HG03571 (cell line): ENCODE measurements at regions not wholly inside any gene's neighbourhood (a gene's known extent, or its start where the extent isn't known, plus 50 kb on each side); places are given as distances from the start of the nearest gene placed in this dataset.
"Not testable (repeated sequence)": the region's sequence is repeated elsewhere in the genome, so short reads cannot be mapped to it uniquely, and the experiment has no call there.

Experiments used
- ATAC-seq: cut with Tn5 transposase; IDR thresholded peaks from one replicate; pipeline ENCODE4 v1.9.1; 2021; ENCODE audit not compliant: unreplicated experiment

DNA sequence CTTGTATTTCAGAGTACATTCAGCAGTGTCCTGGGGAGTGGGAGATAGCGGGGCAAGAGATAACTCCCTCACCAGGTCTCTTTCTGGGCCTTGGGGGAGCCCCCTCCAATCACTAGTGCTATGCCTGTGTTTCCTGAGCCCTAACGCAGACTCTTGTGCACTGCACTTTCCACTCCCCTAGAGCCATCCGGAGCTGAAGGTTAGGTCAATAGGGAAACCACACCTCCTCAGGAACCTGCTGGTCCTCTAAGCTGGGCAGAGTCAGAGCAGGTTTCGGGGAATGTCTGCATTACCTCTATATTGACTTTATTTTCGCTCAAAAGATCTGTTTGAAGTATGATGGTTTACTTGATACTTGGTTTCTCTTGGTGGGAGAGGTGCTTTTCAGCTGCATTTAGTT lies 617.0 kb upstream of the ROBO1 start:
- ATAC-seq: no peak

- no peak for ATAC-seq
Observed at GRCh38 chr3:80374423-80374822, 606.6 kb upstream of the ROBO1 start.

DNA sequence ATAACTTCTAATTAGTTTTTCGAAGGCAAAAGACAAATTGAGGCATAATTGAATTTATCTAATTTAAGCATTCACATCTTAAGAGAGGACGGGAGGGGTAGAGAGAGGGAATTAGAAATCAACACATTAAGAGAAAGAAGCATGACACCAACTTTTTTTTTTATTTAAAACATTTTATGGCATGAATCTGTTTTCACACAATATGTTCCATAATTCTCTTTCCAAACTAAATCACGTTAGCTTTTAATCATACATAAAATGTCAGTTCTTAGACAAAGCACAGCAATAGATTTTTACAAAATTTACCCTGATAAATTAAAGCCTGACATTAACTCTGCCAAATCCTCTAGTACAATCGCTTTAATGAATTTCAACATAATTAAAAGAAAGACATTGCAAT lies 600.8 kb upstream of the ROBO1 start:
- ATAC-seq: no peak

DNA sequence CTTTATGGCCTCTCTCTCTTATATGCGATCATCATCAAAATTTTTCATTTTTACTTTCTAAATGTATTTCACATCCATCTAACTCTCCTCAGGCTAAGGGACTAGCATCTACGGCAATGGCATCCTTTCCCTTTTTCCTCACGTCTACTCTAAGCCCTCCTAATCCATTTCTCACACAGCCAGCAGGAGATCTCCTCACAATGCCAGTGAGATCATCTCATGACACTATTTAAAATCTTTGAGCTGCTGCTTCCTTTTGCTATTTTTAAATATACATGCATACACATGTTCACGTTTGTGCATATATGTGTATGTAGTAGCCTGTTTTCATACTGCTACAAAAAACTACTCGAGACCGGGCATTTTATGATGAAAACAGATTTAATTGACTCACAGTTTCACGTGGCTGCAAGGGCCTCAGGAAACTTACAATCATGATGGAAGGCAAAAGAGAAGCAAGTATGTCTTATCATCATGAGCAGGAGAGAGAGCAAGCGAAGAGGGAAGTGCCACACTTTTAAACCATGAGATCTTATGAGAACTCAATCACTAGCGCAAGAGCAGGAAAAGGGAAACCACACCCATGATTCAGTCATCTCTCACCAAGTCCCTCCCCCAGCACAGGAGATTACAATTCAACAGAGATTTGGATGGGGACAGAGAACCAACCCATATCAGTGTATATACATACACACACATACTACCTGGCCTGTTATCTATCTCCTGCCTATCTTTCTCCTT lies 599.2 kb upstream of the ROBO1 start:
- ATAC-seq: no peak

DNA sequence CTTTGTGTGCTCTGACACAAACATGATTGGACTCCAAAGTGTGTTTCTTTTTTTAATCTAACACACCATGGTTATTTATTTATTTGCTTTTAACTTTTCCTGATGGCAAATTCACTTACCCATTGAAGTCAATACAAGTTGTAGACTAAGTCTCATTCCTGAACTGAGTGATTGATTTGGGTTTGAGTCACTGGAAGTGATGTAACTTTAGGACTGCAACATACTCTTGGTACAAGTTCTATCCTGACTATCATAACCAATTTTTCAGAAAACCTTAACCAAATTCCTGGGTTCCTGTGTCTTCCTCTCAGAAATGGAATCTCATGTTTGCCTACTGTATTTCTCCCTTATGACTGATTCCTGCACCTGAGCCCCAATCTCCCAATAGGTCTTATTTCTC lies 590.0 kb upstream of the ROBO1 start:
- ATAC-seq: no peak

- ATAC-seq: no peak
Observed at GRCh38 chr3:80355144-80355543, 587.3 kb upstream of the ROBO1 start.

DNA sequence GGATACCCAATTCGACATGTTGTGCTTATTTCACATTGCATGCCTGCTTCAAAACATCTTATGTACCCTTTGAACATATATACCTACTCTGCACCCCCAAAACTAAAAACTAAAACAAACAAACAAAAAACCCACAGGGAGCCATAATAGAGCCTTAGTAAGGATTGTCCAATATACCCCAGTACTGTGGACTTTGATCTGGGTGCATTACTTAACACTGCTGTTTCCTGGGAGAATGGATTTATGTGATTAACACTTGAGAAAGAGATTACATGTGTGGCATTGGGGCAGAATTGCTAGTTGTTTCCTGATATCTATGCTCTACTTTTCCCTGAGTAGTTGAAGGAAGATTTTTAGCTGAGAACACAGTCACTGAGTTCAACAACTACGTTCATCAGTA lies 583.4 kb upstream of the ROBO1 start:
- ATAC-seq: no peak

DNA sequence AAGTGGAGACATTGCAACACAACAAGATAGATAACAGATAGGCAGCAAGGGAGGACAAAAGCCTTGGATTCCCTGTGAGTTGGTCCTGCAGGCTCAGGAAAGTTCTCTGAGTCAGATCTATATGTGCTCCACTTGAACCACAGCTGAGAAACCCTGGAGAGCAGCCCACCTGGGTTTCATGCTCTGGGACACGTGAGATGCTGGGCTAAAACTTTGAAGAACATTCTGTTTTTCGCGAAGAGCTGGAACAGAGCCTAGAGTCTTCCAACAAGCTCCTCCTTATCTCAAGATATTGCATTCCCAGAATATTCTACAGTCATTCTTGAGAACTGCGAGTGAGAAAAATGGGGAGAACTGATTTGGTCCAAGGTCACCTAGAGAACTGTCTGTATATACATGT lies 583.0 kb upstream of the ROBO1 start:
- no peak for ATAC-seq

DNA sequence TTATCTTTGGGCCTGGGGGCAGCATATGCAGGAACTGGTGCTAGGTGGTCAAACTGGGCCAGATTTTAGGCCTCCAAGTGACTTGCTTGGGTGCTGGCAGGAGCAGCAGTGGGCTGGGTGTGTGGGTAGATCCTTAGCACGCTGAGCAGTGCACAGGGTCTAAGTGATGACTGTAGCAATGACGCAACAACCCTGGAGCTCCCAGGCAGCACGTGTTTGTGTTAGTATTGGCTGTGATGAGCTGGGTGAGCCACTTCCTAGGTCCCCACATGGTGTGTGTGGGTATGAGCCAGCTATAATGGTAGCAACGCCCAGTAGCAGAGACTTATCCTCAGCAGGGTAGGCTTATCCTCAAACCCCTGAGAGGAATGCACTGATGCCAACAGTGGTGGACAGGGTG lies 570.6 kb upstream of the ROBO1 start:
- no peak for ATAC-seq

DNA sequence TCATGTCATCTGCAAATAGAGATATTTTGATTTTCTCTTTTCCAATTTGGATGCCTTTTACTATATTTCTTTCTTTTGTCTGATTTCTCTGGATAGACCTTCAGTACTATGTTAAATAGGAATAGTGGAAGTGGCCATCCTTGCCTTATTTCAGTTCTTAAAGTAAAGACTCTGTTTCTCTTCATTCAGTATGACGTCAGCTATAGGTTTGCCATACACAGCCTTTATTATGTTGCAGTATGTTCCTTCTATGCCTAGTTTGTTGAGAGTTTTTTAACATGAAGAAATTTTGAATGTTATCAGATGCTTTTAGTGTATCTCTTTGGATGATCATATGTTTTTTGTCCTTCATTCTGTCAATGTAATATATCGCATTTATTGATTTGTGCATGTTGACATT lies 566.7 kb upstream of the ROBO1 start:
- no peak for ATAC-seq

GRCh38 chr3:80331494-80332170 lies 563.8 kb upstream of the ROBO1 start:
- ATAC-seq: no peak

DNA sequence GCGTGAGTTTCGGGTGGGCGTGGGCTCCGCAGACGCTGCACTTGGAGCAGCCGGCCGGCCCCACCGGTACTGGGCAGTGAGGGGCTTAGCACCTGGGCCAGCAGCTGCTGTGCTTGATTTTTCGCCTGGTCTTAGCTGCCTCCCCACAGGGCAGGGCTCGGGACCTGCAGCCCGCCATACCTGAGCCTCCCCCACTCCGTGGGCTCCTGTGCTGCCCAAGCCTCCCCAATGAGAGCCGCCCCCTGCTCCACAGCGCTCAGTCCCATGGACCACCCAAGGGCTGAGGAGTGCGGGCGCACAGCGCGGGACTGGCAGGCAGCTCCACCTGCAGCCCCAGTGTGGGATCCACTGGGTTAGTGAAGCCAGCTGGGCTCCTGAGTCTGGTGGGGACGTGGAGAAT lies 546.7 kb upstream of the ROBO1 start:
- ATAC-seq: not testable (repeated sequence)

DNA sequence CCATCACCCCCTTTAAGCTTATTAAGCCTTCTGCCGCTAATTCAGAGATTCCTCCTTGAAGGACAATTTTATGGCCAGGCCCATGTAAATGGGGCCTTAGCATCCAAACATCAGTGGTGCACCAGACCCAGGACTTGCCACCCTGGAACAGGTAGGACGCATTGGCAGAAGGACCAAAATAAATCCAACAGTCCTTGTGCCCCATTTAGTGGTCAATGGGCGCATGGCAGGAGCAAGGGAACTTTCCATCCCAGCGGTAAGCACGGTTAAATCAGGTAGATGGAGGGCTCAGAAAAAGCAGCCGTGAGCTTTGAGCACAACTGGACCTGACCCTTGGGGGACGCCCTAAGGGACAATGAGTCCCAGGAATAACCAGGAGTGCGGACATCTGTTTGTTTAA lies 540.8 kb upstream of the ROBO1 start:
- ATAC-seq: no peak

DNA sequence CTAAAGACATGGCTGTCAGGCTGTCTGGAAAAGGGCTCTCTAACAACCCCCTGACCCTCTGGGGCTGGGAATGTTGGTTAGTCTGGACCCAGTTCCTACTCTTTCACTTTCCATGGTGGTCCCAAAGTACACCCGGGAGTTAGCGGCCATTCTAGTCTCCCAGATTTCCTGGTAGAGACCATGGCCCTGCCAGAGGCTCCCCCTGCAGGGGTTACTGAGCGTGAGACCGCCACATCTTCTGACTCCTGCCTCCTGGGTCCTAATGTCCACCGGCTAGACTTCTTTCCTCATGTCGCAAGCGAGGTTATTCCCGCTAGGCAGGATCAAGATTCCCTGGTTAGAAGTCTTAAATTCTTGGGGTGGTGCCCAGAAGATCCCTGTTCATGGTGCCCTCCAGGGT lies 540.0 kb upstream of the ROBO1 start:
- ATAC-seq: no peak

DNA sequence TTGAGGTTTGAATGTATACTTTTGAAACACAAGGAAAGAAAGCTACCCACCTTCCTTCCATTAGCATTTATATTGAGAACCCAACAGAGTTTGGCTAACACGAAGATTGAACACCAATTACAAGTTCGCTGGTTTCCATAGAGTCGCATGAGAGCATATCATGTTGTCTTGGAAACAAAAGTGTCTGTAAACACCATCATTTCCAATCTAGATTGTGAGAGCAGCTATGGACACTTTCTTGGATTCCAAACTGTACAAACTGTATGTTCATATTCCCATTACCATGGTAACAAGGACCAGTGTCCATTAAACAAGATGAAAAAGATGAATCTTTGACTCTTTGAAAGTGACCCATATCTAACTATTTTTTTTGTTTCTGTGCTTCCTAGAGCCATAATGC lies 529.9 kb upstream of the ROBO1 start:
- no peak for ATAC-seq

DNA sequence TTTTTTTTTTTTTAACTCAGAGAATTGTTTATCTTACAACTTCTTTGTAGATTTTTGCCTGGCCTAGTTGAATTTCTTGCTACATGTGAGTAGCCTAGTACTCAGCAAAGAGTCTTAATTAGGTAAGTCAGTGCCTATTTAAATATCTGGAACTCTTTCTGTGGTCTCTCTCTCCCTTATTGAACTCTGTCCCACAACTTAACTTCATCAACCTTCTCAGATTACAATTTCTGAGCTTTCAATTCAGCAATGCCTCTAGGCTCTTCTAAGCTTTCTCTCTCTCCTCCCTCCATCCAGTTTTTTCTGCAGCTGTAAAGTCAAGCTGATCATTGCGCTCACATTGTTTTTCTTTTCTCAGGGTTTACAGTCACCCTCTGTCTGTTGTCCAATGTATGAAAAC lies 517.6 kb upstream of the ROBO1 start:
- no peak for ATAC-seq

GRCh38 chr3:80283783-80284182 lies 516.0 kb upstream of the ROBO1 start:
- no peak for ATAC-seq

GRCh38 chr3:80278056-80278455 lies 510.3 kb upstream of the ROBO1 start:
- ATAC-seq: no peak

GRCh38 chr3:80275120-80275519 lies 507.3 kb upstream of the ROBO1 start:
- no peak for ATAC-seq

DNA sequence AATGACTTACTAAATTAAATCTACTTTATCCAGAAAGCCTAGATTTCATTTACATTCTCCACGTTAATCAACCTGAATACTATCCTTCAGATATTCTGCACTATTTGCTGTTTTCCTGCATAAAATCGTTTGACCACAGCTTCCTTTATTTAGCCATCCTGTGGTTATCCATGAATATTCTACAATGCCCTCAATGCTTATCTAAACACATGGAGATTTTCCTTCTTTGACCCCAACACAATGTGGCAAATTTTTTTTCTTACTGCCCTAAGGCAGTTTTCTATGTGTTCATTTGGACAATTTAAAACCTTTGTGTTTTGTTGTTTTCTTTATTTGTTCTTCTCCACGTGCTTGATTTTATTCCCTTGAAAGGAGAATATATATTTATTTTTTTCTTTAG lies 495.5 kb upstream of the ROBO1 start:
- ATAC-seq: no peak

- no peak for ATAC-seq
Observed at GRCh38 chr3:80261082-80261481, 493.3 kb upstream of the ROBO1 start.

DNA sequence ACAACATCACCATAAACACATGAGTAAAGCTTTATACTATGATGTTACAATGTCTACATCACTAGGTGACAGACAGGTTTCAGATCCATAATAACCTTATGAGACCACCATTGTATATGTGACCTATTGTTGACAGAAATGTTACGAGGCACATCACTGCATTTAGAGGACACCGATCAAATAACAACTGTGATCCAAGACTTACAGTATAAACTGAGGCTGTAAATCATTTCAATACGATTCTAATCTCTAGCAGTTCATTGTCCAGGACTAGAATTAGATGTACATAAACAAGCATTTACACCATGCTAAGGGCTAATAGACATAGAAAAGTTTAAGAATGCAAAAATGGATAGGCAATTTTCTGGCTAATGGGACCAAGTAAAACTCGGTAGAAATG lies 491.9 kb upstream of the ROBO1 start:
- no peak for ATAC-seq

GRCh38 chr3:80252113-80252512 lies 484.3 kb upstream of the ROBO1 start:
- no peak for ATAC-seq
